MM.1S (cell line): ENCODE measurements at regions not wholly inside any gene's neighbourhood (a gene's known extent, or its start where the extent isn't known, plus 50 kb on each side); places are given as distances from the start of the nearest gene placed in this dataset.
"Not testable (repeated sequence)": the region's sequence is repeated elsewhere in the genome, so short reads cannot be mapped to it uniquely, and the experiment has no call there.

ENCODE experiments used
- DNase-seq: peaks from one replicate; pipeline ENCODE4 v3.0.0-alpha.2; 2015
- H2AFZ ChIP-seq: fragments of 300-600 bp; sonication (generic); 2 replicates; pipeline ENCODE4 v1.6.0; 2016; ENCODE audit warnings: antibody characterized with exemption, low read length
- H3F3A ChIP-seq: fragments of 300-600 bp; sonication (generic); 2 replicates; pipeline ENCODE4 v1.6.1; 2016; ENCODE audit warnings: mild to moderate bottlenecking, antibody characterized with exemption, low read length, moderate library complexity, mixed read lengths; ENCODE audit not compliant: insufficient read depth
- H3K27ac ChIP-seq: fragments of 300-600 bp; sonication (generic); 2 replicates; pipeline ENCODE4 v1.5.1; 2016; ENCODE audit warnings: mild to moderate bottlenecking, low read length
- H3K27me3 ChIP-seq: fragments of 300-600 bp; sonication (generic); replicated peaks from 2 replicates; pipeline ENCODE4 v1.6.0; 2016; ENCODE audit warnings: low read length; ENCODE audit not compliant: insufficient read depth
- H3K36me3 ChIP-seq: fragments of 300-600 bp; sonication (generic); replicated peaks from 2 replicates; pipeline ENCODE4 v1.6.1; 2016; ENCODE audit warnings: mild to moderate bottlenecking, low read length, mixed read lengths; ENCODE audit not compliant: insufficient read depth
- H3K4me1 ChIP-seq: fragments of 300-600 bp; sonication (generic); 2 replicates; pipeline ENCODE4 v1.6.1; 2016; ENCODE audit warnings: low read length, mixed read lengths
- H3K4me2 ChIP-seq: fragments of 300-600 bp; sonication (generic); 2 replicates; pipeline ENCODE4 v1.6.0; 2016; ENCODE audit warnings: low read depth, low read length
- H3K4me3 ChIP-seq: fragments of 300-600 bp; sonication (generic); 2 replicates; pipeline ENCODE4 v1.5.1; 2016; ENCODE audit warnings: low read length, mixed read lengths
- H3K79me2 ChIP-seq: fragments of 300-600 bp; sonication (generic); 2 replicates; pipeline ENCODE4 v1.6.1; 2016; ENCODE audit warnings: mixed run types, low read length, mixed read lengths
- H3K9ac ChIP-seq: fragments of 300-600 bp; sonication (generic); 2 replicates; pipeline ENCODE4 v1.6.1; 2016; ENCODE audit warnings: low read length, mixed read lengths
- H3K9me2 ChIP-seq: fragments of 300-600 bp; sonication (generic); replicated peaks from 2 replicates; pipeline ENCODE4 v1.6.1; 2016; ENCODE audit warnings: mild to moderate bottlenecking, low read length, mixed read lengths; ENCODE audit not compliant: insufficient read depth
- H3K9me3 ChIP-seq: fragments of 300-600 bp; sonication (generic); replicated peaks from 2 replicates; pipeline ENCODE4 v1.6.1; 2016; ENCODE audit warnings: mild to moderate bottlenecking, low read length, mixed read lengths; ENCODE audit not compliant: insufficient read depth
- H4K20me1 ChIP-seq: fragments of 300-600 bp; sonication (generic); 2 replicates; pipeline ENCODE4 v1.6.1; 2016; ENCODE audit warnings: mild to moderate bottlenecking, low read length, moderate library complexity, mixed read lengths; ENCODE audit not compliant: insufficient read depth
- EZH2 ChIP-seq: fragments of 300-600 bp; sonication (generic); optimal IDR thresholded peaks from 2 replicates; pipeline ENCODE3; 2017; ENCODE audit warnings: low read depth, mild to moderate bottlenecking, antibody characterized with exemption, low read length, mixed read lengths
- EZH2phosphoT487 ChIP-seq: fragments of 300-600 bp; sonication (generic); IDR thresholded peaks from 2 replicates; pipeline ENCODE4 v1.6.1; 2018; ENCODE audit warnings: antibody characterized with exemption, low read length
- TF ChIP-seq, protein P1 (sequence below): fragments of 300-600 bp; sonication (generic); IDR thresholded peaks from 2 replicates; pipeline ENCODE4 v1.5.1; 2016; ENCODE audit warnings: antibody characterized with exemption, low read length, mixed read lengths

DNA sequence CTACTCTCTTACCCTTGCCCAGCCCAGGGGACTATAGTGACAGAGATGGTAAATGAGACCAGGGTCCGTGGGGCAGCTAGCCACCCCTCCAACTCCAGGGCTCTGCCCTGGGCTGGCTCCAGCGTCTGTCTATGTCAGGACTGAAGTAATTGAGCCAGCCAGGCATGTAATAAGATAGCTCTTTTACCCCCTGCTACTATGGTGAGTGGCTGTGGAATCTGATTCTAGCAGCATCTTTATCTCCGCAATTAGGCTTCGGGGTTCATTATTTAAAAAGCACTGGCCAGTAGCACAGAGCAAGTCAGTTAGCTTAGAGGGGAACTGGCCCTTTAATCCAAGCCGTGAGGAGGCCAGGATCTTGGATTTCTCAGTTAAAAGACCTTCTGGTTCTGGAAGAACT, 123.3 kb upstream of the RAI2 start:
- no peaks in the 10 kb centered on the region for H3K27me3 ChIP-seq
- TF ChIP-seq, protein P1, sequence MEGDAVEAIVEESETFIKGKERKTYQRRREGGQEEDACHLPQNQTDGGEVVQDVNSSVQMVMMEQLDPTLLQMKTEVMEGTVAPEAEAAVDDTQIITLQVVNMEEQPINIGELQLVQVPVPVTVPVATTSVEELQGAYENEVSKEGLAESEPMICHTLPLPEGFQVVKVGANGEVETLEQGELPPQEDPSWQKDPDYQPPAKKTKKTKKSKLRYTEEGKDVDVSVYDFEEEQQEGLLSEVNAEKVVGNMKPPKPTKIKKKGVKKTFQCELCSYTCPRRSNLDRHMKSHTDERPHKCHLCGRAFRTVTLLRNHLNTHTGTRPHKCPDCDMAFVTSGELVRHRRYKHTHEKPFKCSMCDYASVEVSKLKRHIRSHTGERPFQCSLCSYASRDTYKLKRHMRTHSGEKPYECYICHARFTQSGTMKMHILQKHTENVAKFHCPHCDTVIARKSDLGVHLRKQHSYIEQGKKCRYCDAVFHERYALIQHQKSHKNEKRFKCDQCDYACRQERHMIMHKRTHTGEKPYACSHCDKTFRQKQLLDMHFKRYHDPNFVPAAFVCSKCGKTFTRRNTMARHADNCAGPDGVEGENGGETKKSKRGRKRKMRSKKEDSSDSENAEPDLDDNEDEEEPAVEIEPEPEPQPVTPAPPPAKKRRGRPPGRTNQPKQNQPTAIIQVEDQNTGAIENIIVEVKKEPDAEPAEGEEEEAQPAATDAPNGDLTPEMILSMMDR: no peak
- TF ChIP-seq EZH2 (no peak), EZH2phosphoT487 (no peak)
- no peaks in the 10 kb centered on the region for H3K9me2 ChIP-seq
- no peak overlapping the region for H3K9ac ChIP-seq
- H4K20me1 ChIP-seq: no peaks in the 10 kb centered on the region
- no peak overlapping the region for H2AFZ ChIP-seq
- no peaks in the 10 kb centered on the region for H3K79me2 ChIP-seq
- no peaks in the 10 kb centered on the region for H3K36me3 ChIP-seq
- H3K9me3 ChIP-seq: no peaks in the 10 kb centered on the region
- H3K4me2 ChIP-seq: no peak overlapping the region
- no peak overlapping the region for H3K27ac ChIP-seq
- DNase-seq: no peak
- no peaks in the 10 kb centered on the region for H3F3A ChIP-seq
- peaks cover 17% of the 10 kb centered on the region for H3K4me1 ChIP-seq
- H3K4me3 ChIP-seq: no peak overlapping the region

DNA sequence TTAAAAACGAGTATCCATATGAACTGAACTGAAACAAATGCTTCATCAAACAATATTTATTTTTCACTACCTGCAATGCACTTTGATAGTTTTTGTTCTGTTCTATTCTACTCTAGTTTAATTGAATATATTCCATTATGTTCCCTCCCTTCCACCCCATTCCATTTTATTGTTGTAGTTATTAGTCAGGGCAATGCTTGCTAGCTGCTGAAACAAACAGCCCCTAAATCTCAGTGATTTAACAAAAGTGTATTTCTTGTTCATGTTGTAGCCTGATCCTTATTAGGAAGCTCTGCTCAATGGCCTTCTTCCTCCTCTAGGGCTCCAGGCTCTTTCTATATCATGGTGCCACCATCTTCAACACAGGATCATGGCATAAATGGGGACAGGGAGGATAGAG, 122.3 kb upstream of the RAI2 start:
- Histone ChIP-seq H3K4me3 (no peak overlapping the region), H3K79me2 (no peaks in the 10 kb centered on the region), H3K4me1 (peaks cover 14% of the 10 kb centered on the region), H3K4me2 (no peak overlapping the region), H3K27ac (no peak overlapping the region), H2AFZ (no peak overlapping the region), H3K9me2 (no peaks in the 10 kb centered on the region), H3K36me3 (no peaks in the 10 kb centered on the region), H3F3A (no peaks in the 10 kb centered on the region), H3K9me3 (no peaks in the 10 kb centered on the region), H3K9ac (no peak overlapping the region), H3K27me3 (no peaks in the 10 kb centered on the region), H4K20me1 (no peaks in the 10 kb centered on the region)
- no peak for TF ChIP-seq EZH2phosphoT487
- TF ChIP-seq, protein P1: no peak
- no peak for TF ChIP-seq EZH2
- no peak for DNase-seq

DNA sequence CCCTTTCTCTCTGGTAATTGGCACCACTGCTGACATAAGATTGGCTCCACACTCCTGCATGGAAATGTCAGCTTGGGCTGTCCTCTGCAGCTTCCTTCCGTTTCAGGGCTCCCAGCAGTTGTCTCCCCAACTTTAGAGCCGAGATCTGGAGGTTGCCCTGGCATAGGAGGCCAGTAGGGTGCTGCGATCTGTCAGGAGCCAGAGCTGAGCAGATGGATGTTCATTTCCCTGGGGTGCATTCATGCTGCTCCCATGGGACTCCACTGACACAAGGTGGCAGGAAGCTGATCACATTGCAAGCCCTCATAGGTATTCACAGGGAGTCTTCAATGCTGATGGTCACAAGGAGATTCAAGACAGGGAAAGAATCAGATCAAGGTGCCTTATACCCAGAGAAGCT, 116.6 kb upstream of the RAI2 start:
- TF ChIP-seq, protein P1: no peak
- TF ChIP-seq EZH2 (no peak), EZH2phosphoT487 (no peak)
- Histone ChIP-seq H3K79me2 (no peaks in the 10 kb centered on the region), H4K20me1 (no peaks in the 10 kb centered on the region), H3K4me2 (no peak overlapping the region), H3K27me3 (no peaks in the 10 kb centered on the region), H3K27ac (no peak overlapping the region), H3K9me2 (no peaks in the 10 kb centered on the region), H3K4me3 (no peak overlapping the region), H3K9me3 (no peaks in the 10 kb centered on the region), H3K4me1 (no peaks in the 10 kb centered on the region), H2AFZ (no peak overlapping the region), H3F3A (no peaks in the 10 kb centered on the region), H3K9ac (no peak overlapping the region), H3K36me3 (no peaks in the 10 kb centered on the region)
- DNase-seq: no peak

DNA sequence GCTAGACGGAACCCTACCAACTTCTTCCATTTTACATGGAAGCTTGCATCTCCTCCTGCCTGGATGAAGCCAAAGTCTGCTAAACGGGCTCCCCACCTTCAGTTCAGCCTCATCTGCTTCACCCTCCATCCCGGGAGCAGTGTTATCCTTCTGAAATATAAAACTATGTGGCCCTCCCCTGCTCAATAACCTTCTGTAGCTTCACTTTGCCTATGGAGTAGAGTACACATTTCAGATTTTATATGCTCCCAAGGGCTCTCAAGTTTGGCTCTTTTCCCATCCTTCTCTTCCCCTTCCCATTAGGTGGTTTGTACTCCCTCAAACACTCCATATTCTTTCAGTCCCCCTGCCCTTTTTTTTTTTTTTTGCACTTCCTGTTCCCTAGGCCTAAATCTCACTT, 115.9 kb upstream of the RAI2 start:
- Histone ChIP-seq H4K20me1 (no peaks in the 10 kb centered on the region), H3K27ac (no peak overlapping the region), H3F3A (no peaks in the 10 kb centered on the region), H3K79me2 (no peaks in the 10 kb centered on the region), H2AFZ (no peak overlapping the region), H3K4me2 (no peak overlapping the region), H3K9me2 (no peaks in the 10 kb centered on the region), H3K36me3 (no peaks in the 10 kb centered on the region), H3K4me1 (no peaks in the 10 kb centered on the region), H3K9ac (no peak overlapping the region), H3K27me3 (no peaks in the 10 kb centered on the region), H3K9me3 (no peaks in the 10 kb centered on the region), H3K4me3 (no peak overlapping the region)
- DNase-seq: no peak
- TF ChIP-seq, protein P1: no peak
- TF ChIP-seq EZH2: no peak
- no peak for TF ChIP-seq EZH2phosphoT487

DNA sequence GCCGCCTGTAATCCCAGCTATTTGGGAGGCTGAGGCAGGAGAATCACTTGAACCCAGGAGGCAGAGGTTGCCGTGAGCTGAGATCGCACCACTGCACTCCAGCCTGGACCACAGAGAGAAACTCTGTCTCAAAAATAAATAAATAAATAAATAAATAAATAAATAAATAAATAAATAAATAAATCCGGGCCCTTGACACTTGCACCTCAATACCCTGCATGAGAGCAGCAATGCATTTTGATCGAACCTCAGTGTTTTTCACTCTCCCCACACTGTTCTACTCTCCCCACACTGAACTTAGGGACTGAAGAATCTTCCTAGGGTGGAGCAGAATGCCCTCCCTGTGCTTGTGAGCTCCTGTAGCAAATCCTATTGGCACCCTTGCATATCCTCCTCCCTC, 114.3 kb upstream of the RAI2 start:
- H3K36me3 ChIP-seq, H3K9me3 ChIP-seq, H3F3A ChIP-seq, H3K4me1 ChIP-seq, H3K79me2 ChIP-seq, H4K20me1 ChIP-seq, H3K4me2 ChIP-seq, DNase-seq, H3K27ac ChIP-seq, H3K27me3 ChIP-seq, H3K9ac ChIP-seq, H2AFZ ChIP-seq, H3K4me3 ChIP-seq, H3K9me2 ChIP-seq: not testable (repeated sequence)
